ENCODE measurements at regions not wholly inside any gene's neighbourhood (a gene's known extent, or its start where the extent isn't known, plus 50 kb on each side); places are given as distances from the start of the nearest gene placed in this dataset.

- CTCF ChIA-PET = interaction anchor here (1.1 kb wide), 1 partner anchor 1240 kb away, joined by 3 read pairs; no protein-coding TSS in a partner anchor
These were observed 95.7 kb upstream of the DUSP22 start for GRCh38 chr6:196543-196942.

GRCh38 chr6:203661-204060 lies 88.6 kb upstream of the DUSP22 start:
- Histone ChIP-seq H3K27me3 (ENCODE audit: insufficient read depth) (peaks cover 90% of the 10 kb centered on the region), H3K79me2 (ENCODE audit: insufficient read depth) (no peaks in the 10 kb centered on the region), H3K4me3 (ENCODE audit: low read depth in 2 of 2, low read length in 1 of 2) (no peak overlapping the region), H3K9me3 (no peaks in the 10 kb centered on the region), H3K36me3 (replicated peaks in 1 of 2; ENCODE audit: control insufficient read depth in 1 of 2, insufficient read depth in 2 of 2, low read length in 1 of 2) (no peaks in the 10 kb centered on the region), H3K4me1 (ENCODE audit: control insufficient read depth in 1 of 2, insufficient read depth in 2 of 2, low read depth in 1 of 2, low read length in 1 of 2) (no peaks in the 10 kb centered on the region), H3K27ac (ENCODE audit: low read depth in 2 of 2, low read length in 1 of 2) (no peak overlapping the region), H2AFZ (ENCODE audit: low read depth) (no peak overlapping the region), H3K4me2 (no peak overlapping the region), H3K9me2 (no peaks in the 10 kb centered on the region), H3K9ac (no peak overlapping the region), H4K20me1 (ENCODE audit: insufficient read depth) (no peaks in the 10 kb centered on the region), H3F3A (replicated peaks; ENCODE audit: insufficient read depth) (no peaks in the 10 kb centered on the region)
- ChIA-PET CTCF (interaction anchor here (0.9 to 1.5 kb wide), 4 partner anchors 15 to 1233 kb away, joined by 3 to 4 read pairs (median 3); no protein-coding TSS in a partner anchor), POLR2A (no interaction called here)
- no peak for DNase-seq
- TF ChIP-seq EZH2phosphoT487 (IDR thresholded peaks at IDR 0.05; ENCODE audit: borderline replicate concordance, low read depth) (no peak), RFX5 (IDR thresholded peaks at IDR 0.05; ENCODE audit: low read length) (no peak), YY1 (IDR thresholded peaks at IDR 0.05; ENCODE audit: low read depth) (no peak), PBX3 (IDR thresholded peaks at IDR 0.05) (no peak), RXRA (IDR thresholded peaks at IDR 0.05; ENCODE audit: borderline replicate concordance, low read depth) (no peak), CHD2 (IDR thresholded peaks at IDR 0.05; ENCODE audit: low read length, partially characterized antibody) (no peak), POLR2AphosphoS5 (IDR thresholded peaks at IDR 0.05; ENCODE audit: low read depth, low read length) (no peak), SMC3 (IDR thresholded peaks at IDR 0.05; ENCODE audit: low read depth, low read length) (no peak), TEAD4 (IDR thresholded peaks at IDR 0.05; ENCODE audit: borderline replicate concordance, insufficient read depth) (no peak)
- TF ChIP-seq, protein P1, sequence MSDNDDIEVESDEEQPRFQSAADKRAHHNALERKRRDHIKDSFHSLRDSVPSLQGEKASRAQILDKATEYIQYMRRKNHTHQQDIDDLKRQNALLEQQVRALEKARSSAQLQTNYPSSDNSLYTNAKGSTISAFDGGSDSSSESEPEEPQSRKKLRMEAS (IDR thresholded peaks at IDR 0.05; ENCODE audit: low read depth) = no peak
- TF ChIP-seq, protein P2, sequence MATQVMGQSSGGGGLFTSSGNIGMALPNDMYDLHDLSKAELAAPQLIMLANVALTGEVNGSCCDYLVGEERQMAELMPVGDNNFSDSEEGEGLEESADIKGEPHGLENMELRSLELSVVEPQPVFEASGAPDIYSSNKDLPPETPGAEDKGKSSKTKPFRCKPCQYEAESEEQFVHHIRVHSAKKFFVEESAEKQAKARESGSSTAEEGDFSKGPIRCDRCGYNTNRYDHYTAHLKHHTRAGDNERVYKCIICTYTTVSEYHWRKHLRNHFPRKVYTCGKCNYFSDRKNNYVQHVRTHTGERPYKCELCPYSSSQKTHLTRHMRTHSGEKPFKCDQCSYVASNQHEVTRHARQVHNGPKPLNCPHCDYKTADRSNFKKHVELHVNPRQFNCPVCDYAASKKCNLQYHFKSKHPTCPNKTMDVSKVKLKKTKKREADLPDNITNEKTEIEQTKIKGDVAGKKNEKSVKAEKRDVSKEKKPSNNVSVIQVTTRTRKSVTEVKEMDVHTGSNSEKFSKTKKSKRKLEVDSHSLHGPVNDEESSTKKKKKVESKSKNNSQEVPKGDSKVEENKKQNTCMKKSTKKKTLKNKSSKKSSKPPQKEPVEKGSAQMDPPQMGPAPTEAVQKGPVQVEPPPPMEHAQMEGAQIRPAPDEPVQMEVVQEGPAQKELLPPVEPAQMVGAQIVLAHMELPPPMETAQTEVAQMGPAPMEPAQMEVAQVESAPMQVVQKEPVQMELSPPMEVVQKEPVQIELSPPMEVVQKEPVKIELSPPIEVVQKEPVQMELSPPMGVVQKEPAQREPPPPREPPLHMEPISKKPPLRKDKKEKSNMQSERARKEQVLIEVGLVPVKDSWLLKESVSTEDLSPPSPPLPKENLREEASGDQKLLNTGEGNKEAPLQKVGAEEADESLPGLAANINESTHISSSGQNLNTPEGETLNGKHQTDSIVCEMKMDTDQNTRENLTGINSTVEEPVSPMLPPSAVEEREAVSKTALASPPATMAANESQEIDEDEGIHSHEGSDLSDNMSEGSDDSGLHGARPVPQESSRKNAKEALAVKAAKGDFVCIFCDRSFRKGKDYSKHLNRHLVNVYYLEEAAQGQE (IDR thresholded peaks at IDR 0.05; ENCODE audit: low read depth, low read length) = no peak
- TF ChIP-seq, protein P3, sequence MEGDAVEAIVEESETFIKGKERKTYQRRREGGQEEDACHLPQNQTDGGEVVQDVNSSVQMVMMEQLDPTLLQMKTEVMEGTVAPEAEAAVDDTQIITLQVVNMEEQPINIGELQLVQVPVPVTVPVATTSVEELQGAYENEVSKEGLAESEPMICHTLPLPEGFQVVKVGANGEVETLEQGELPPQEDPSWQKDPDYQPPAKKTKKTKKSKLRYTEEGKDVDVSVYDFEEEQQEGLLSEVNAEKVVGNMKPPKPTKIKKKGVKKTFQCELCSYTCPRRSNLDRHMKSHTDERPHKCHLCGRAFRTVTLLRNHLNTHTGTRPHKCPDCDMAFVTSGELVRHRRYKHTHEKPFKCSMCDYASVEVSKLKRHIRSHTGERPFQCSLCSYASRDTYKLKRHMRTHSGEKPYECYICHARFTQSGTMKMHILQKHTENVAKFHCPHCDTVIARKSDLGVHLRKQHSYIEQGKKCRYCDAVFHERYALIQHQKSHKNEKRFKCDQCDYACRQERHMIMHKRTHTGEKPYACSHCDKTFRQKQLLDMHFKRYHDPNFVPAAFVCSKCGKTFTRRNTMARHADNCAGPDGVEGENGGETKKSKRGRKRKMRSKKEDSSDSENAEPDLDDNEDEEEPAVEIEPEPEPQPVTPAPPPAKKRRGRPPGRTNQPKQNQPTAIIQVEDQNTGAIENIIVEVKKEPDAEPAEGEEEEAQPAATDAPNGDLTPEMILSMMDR (IDR thresholded peaks at IDR 0.05) = no peak
- TF ChIP-seq, protein P4, sequence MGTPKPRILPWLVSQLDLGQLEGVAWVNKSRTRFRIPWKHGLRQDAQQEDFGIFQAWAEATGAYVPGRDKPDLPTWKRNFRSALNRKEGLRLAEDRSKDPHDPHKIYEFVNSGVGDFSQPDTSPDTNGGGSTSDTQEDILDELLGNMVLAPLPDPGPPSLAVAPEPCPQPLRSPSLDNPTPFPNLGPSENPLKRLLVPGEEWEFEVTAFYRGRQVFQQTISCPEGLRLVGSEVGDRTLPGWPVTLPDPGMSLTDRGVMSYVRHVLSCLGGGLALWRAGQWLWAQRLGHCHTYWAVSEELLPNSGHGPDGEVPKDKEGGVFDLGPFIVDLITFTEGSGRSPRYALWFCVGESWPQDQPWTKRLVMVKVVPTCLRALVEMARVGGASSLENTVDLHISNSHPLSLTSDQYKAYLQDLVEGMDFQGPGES (IDR thresholded peaks at IDR 0.05; ENCODE audit: low read depth, low read length) = no peak
- 7% methylated on average over 9 of the region's 9 CpGs for WGBS (ENCODE audit: low lambda C conversion rate)

More at GRCh38 chr6:196543-196942, 95.7 kb upstream of the DUSP22 start:
- H3K36me3 ChIP-seq (replicated peaks in 1 of 2; ENCODE audit: control insufficient read depth in 1 of 2, insufficient read depth in 2 of 2, low read length in 1 of 2) = no peaks in the 10 kb centered on the region
- H3F3A ChIP-seq (replicated peaks; ENCODE audit: insufficient read depth) = no peaks in the 10 kb centered on the region
- 4% methylated on average over 2 of the region's 2 CpGs for WGBS (ENCODE audit: low lambda C conversion rate)
- H3K9me3 ChIP-seq = no peaks in the 10 kb centered on the region
- H3K79me2 ChIP-seq (ENCODE audit: insufficient read depth) = no peaks in the 10 kb centered on the region
- H3K4me3 ChIP-seq (ENCODE audit: low read depth in 2 of 2, low read length in 1 of 2) = no peak overlapping the region
- no peak overlapping the region for H3K27ac ChIP-seq (ENCODE audit: low read depth in 2 of 2, low read length in 1 of 2)
- no peaks in the 10 kb centered on the region for H3K9me2 ChIP-seq
- no peak overlapping the region for H3K4me2 ChIP-seq
- POLR2A ChIA-PET = no interaction called here
- no peak for DNase-seq
- no peaks in the 10 kb centered on the region for H4K20me1 ChIP-seq (ENCODE audit: insufficient read depth)
- no peak overlapping the region for H2AFZ ChIP-seq (ENCODE audit: low read depth)
- no peak overlapping the region for H3K9ac ChIP-seq
- peaks cover 71% of the 10 kb centered on the region; the same call in 1 of the 2 replicates for H3K27me3 ChIP-seq (ENCODE audit: insufficient read depth)
- H3K4me1 ChIP-seq (ENCODE audit: control insufficient read depth in 1 of 2, insufficient read depth in 2 of 2, low read depth in 1 of 2, low read length in 1 of 2) = no peaks in the 10 kb centered on the region
- TF ChIP-seq TAF1 (IDR thresholded peaks at IDR 0.05; ENCODE audit: borderline replicate concordance, low read depth, low read length) (no peak), TCF12 (IDR thresholded peaks at IDR 0.05) (no peak), RFX5 (IDR thresholded peaks at IDR 0.05; ENCODE audit: low read length) (no peak), GATA2 (CRISPR knock-in tag; IDR thresholded peaks at IDR 0.05) (no peak), RCOR1 (IDR thresholded peaks at IDR 0.05; ENCODE audit: low read length) (no peak)

Data from SK-N-SH (cell line).